ENCODE measurements at regions not wholly inside any gene's neighbourhood (a gene's known extent, or its start where the extent isn't known, plus 50 kb on each side); places are given as distances from the start of the nearest gene placed in this dataset.

- TF ChIP-seq POLR2AphosphoS5 (IDR thresholded peaks at IDR 0.05; ENCODE audit: low read depth, low read length) (no peak), TAF1 (IDR thresholded peaks at IDR 0.05; ENCODE audit: borderline replicate concordance, insufficient read depth, low read length) (no peak)
- TF ChIP-seq, protein P1, sequence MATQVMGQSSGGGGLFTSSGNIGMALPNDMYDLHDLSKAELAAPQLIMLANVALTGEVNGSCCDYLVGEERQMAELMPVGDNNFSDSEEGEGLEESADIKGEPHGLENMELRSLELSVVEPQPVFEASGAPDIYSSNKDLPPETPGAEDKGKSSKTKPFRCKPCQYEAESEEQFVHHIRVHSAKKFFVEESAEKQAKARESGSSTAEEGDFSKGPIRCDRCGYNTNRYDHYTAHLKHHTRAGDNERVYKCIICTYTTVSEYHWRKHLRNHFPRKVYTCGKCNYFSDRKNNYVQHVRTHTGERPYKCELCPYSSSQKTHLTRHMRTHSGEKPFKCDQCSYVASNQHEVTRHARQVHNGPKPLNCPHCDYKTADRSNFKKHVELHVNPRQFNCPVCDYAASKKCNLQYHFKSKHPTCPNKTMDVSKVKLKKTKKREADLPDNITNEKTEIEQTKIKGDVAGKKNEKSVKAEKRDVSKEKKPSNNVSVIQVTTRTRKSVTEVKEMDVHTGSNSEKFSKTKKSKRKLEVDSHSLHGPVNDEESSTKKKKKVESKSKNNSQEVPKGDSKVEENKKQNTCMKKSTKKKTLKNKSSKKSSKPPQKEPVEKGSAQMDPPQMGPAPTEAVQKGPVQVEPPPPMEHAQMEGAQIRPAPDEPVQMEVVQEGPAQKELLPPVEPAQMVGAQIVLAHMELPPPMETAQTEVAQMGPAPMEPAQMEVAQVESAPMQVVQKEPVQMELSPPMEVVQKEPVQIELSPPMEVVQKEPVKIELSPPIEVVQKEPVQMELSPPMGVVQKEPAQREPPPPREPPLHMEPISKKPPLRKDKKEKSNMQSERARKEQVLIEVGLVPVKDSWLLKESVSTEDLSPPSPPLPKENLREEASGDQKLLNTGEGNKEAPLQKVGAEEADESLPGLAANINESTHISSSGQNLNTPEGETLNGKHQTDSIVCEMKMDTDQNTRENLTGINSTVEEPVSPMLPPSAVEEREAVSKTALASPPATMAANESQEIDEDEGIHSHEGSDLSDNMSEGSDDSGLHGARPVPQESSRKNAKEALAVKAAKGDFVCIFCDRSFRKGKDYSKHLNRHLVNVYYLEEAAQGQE (IDR thresholded peaks at IDR 0.05; ENCODE audit: insufficient read depth in 1 of 2, low read depth in 2 of 2, low read length in 2 of 2), result no peak
Observed at GRCh38 chr12:124632519-124632984, 65.1 kb upstream of the NCOR2 start.
